ENCODE measurements at regions not wholly inside any gene's neighbourhood (a gene's known extent, or its start where the extent isn't known, plus 50 kb on each side); places are given as distances from the start of the nearest gene placed in this dataset.
"Not testable (repeated sequence)": the region's sequence is repeated elsewhere in the genome, so short reads cannot be mapped to it uniquely, and the experiment has no call there.

DNA sequence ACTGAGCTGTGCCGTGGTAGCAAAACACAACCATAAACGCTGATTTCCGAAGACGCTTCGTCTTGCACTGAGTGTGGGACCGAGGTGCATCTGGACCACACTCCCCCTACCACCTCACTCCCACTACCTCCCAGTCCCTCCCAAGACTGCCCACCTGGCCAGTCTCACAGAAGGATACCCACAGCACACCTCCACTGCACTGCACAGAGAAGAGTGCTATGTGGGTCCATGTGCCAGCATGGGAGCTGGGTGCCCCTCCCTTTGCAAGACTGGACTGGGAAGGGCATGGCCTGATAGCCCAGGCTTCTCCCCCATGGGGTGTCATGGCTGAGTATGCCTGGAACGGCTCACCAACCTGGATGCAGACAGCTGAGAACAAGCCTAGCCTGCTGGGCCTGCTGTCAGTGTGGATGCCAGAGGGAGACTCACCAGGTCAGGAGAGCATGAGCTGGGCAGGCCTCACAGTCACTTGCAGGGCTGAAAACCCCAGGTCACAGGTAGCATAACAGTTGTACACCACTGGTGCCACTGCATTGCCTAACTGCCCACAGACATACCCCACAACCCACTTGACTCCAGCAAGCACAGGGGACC is 56.0 kb upstream of the TMEM254 start:
- TF ChIP-seq CTCF, ZNF473 (tag by site-specific recombination; IDR thresholded peaks at IDR 0.05): not testable (repeated sequence)
- TF ChIP-seq, protein P1, sequence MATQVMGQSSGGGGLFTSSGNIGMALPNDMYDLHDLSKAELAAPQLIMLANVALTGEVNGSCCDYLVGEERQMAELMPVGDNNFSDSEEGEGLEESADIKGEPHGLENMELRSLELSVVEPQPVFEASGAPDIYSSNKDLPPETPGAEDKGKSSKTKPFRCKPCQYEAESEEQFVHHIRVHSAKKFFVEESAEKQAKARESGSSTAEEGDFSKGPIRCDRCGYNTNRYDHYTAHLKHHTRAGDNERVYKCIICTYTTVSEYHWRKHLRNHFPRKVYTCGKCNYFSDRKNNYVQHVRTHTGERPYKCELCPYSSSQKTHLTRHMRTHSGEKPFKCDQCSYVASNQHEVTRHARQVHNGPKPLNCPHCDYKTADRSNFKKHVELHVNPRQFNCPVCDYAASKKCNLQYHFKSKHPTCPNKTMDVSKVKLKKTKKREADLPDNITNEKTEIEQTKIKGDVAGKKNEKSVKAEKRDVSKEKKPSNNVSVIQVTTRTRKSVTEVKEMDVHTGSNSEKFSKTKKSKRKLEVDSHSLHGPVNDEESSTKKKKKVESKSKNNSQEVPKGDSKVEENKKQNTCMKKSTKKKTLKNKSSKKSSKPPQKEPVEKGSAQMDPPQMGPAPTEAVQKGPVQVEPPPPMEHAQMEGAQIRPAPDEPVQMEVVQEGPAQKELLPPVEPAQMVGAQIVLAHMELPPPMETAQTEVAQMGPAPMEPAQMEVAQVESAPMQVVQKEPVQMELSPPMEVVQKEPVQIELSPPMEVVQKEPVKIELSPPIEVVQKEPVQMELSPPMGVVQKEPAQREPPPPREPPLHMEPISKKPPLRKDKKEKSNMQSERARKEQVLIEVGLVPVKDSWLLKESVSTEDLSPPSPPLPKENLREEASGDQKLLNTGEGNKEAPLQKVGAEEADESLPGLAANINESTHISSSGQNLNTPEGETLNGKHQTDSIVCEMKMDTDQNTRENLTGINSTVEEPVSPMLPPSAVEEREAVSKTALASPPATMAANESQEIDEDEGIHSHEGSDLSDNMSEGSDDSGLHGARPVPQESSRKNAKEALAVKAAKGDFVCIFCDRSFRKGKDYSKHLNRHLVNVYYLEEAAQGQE (tag by site-specific recombination; IDR thresholded peaks at IDR 0.05): not testable (repeated sequence)

Measured in HEK293 (cell line).